Skeletal muscle cell (primary cell): ENCODE measurements at regions not wholly inside any gene's neighbourhood (a gene's known extent, or its start where the extent isn't known, plus 50 kb on each side); places are given as distances from the start of the nearest gene placed in this dataset.

ENCODE experiments used
- DNase-seq: peaks from one replicate; pipeline ENCODE4 v3.0.0-alpha.2; 2010; ENCODE audit warnings: low read depth
- H3K4me3 ChIP-seq: 2 replicates; pipeline ENCODE4 v1.5.1; 2011; ENCODE audit warnings: low read depth, mild to moderate bottlenecking, control low read depth, low read length, moderate library complexity

DNA sequence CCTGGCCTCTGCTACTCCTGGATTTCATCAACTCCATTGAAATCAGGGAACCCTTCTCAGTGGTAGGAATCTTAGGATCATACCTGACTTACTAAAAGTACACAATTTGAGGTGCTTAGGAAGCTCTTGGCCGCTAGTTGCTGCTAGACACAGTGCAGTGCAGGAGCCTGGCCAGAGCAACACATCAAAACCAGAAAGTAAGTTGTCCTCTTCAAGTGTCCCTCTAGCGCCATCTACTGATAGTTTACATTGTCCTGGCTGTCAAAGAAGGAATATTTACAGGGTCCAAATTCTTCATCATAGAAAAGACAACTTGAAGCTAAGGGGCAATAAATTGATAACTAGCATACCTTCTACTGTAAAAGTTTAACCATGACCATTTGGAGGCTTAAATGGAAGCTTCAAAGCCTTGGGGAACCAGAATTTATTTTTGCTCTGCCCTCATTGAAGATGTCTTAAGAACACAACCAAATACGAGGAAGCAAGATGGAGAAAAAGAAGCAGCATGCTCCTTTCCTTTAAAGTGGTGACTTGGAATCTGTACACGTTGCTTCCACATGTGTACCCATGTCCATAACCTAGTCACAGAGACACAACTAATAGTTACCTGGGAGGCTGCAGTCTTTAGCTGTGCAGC lies 889.1 kb upstream of the GCFC2 start:
- DNase-seq: peak; percentile 10
- no peak overlapping the region for H3K4me3 ChIP-seq

DNA sequence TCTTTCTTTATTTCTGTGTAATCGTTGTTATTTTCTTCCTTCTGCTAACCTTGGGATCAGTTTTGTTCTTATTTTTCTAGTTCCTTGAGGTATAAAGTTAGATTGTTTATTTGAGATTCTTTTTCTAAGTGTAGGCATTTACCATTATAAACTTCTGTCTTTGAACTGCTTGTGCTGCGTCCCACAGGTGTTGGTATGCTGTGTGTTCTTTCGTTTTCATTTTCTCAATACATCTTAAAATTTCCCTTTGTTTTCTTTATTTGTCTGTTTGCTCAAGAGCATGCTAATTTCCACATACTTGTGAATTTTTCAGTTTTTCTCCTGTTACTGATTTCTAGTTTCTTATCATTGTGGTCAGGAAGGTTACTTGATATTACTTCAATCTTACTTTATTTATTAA lies 873.8 kb upstream of the GCFC2 start:
- no peak overlapping the region for H3K4me3 ChIP-seq
- DNase-seq: no peak

DNA sequence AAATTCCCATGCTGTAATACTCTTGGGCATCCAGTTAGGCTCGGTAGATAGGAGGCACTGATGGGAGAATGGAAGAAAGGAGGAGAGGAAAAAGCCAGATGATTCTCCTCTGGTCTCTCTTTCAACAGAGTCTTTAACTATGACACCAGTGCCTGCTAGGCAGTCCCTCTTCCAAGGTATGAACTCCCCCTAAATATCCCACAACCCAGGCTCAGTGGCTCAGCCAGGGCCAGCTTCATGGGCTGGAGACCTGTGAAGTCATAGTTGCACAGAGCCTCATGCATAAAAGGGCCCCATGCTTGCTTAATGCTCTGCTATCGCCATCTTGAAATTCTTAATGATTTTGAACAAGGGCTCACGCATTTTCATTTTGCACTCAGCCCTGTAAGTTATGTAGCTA lies 869.2 kb upstream of the GCFC2 start:
- no peak overlapping the region for H3K4me3 ChIP-seq
- DNase-seq: no peak

DNA sequence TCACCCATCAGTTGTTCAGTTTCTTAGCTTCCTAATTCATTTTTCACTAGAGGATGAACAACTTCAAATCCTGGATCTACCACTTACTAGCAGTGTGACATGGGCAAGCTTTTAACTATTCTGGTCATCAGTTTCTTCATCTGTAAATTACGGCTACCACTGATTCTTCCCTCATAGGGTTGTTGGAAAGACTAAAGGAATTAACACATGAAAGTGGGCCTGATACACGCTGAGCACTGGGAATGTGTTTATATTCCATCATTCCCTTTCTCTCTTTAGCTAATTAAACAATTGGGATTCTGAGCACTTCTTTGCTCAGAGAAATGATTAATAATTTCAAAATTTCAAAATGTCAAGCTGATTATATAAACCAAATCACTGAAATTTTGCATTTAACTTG lies 862.3 kb upstream of the GCFC2 start:
- DNase-seq: no peak
- H3K4me3 ChIP-seq: no peak overlapping the region

DNA sequence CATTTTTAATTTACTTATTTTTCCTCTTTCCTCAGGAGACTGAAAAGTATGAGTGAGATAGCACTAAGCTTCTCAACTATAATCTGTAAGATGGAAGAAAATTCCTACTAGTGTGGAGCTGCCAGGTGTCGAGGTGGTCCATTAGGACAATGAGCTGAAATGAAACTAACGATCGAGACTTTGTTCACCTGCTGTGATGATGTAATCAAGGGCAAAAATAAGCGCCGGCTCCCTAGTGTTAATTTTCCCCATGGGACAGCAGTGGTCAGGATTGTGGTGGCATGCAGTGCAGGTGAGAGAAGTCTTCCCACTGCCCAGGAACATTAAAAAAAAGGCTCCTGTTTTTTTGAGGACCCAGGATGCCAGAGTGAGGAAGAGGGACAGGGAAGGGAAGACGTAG lies 859.1 kb upstream of the GCFC2 start:
- no peak overlapping the region for H3K4me3 ChIP-seq
- DNase-seq: no peak

DNA sequence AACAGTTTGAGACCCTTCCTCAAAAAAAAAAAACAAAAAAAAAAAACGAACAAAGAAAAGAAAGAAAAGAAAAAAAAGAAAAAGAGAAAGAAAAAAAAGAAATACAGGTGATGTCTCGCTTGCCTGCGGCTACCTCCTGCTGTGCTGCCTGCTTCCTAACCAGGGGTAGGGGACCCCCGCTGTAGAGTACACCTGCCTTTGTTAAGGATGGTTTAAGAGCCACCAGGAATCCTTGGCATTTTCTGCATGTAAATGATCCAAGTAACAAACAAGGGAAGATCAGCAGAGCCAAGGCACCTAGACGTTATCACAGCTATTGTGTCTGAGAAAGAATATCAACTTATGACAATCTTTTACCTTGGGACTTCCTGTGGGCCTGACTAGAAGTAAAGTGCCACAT lies 856.8 kb upstream of the GCFC2 start:
- no peak for DNase-seq

DNA sequence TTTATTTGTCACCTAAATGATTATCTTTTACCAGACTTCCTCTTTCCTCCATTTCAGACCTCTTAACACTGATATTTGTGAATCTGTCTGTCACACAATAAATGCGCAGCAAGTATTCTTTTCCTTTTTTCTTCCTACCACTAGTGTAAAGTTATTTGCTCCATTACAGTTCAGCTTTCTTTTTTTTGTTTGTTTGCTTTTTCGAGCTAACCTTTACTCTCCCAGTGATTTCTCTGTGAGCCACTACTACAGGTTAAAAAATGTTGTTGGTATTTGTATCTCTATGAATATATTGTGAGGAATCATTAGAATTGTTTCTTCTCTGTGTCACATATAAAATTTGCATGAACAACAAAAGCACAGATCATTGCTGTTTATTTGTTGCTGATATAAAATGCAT lies 854.0 kb upstream of the GCFC2 start:
- H3K4me3 ChIP-seq: no peak overlapping the region

More for the DNA sequence above, 856.8 kb upstream of the GCFC2 start:
- no peak overlapping the region for H3K4me3 ChIP-seq

DNA sequence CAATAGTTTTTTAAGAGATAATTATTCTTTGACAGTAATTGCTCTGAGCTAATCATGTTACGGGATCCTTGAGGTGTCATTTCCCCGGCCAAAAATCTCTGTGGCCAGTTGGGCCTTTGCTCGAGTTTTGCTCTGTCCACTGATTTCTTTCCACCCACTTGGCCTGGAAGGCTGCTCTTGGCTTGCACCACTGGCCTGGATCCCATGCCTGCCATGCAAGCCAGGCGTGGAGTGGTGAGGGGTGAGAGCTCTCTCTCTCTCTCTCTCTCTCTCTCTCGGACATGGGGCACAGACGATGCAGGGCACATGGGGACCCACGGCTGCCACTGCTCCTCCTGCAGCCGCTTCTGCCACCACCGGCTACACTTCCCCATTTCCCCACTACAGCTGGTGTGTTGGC lies 853.0 kb upstream of the GCFC2 start:
- no peak for DNase-seq
- no peak overlapping the region for H3K4me3 ChIP-seq

More for the DNA sequence above, 854.0 kb upstream of the GCFC2 start:
- no peak for DNase-seq

DNA sequence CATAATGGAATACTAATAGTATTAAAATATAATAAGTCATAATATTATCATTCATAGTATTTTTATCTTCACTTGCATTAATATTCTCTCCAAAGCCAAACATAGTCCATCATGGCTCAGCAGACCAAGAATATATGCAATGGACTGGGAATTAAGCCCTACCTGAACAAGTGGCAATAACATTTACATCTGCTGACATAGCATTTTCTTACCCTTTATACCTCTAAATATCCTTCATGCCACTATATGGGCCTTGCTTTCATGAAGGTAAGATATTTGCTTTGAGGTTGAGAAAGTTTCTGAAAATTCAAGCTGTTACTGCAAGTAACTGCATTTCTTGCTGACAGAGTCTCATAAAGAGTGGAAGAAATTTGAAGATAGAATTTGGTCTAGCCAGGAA lies 847.4 kb upstream of the GCFC2 start:
- no peak overlapping the region for H3K4me3 ChIP-seq
- DNase-seq: no peak

DNA sequence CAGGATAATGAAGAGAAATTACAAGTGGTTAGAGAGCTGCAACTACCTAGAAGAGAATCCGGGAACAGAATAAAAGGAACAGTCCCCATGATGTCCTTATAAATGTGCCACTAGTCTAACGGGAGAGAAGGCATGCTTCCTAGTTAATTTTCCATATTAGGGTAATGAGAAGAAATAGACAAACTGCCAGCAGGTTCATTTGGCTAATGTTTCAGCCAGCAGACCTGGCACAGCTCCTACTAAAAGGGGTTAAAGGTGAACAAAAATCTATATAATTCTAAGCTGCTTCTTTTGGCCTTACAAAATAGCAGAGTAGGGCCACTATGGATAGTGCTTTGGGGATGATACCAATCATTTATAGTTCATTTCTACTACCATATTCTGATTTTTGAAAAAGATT lies 845.3 kb upstream of the GCFC2 start:
- no peak overlapping the region for H3K4me3 ChIP-seq
- DNase-seq: no peak

DNA sequence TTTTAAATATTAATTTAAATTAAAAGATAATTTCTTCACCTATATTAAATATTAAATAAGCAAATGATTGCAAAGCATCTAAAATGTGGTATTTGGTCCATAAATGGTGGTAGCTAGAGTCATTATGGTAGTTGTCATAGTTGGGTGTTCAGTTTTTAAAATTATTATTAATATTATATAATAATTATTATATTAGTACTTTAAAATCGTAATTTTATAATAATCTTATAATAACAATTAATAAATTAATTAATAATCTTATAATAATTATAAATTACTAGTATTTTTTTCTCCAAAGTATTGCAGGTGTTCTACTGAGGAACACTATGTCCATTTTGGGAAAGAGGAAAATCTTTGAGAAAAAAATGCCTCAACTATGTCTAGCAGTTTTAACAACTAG lies 835.5 kb upstream of the GCFC2 start:
- H3K4me3 ChIP-seq: no peak overlapping the region
- no peak for DNase-seq

DNA sequence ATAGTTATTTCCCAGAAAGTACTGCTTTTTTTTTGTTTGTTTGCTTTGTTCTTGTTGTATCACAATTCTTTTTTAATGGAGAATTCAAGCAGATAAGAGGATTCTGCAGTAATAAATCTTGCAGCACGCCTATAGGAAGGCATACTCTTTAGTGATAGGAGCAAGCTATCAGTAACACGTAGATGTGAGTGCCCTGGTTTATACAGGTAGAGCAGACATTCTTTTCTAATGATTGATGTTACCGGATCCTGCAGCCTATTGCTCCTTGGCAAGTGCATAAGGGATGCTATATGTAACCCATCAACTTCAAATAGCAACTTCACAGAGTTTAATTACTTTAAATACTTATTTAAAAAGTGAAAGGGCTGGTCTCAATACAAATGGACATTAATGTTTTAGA lies 834.2 kb upstream of the GCFC2 start:
- no peak overlapping the region for H3K4me3 ChIP-seq
- no peak for DNase-seq

DNA sequence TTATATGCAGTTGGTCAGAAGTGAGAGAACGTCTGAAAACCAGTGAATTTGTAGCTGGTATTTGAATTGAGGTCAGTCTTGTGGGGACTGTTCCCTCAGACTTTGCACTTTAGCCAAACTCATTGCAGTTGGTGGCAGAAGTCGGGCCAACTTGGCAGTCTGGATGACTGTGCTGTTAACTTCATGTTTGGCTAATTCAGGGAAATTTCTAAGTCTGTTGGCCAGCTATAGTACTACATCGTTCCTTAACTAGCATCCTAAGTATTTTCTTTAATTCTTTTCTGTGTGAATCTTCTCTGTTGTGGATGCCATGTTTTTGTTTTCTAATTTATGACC lies 806.8 kb upstream of the GCFC2 start:
- no peak for DNase-seq
- no peak overlapping the region for H3K4me3 ChIP-seq

DNA sequence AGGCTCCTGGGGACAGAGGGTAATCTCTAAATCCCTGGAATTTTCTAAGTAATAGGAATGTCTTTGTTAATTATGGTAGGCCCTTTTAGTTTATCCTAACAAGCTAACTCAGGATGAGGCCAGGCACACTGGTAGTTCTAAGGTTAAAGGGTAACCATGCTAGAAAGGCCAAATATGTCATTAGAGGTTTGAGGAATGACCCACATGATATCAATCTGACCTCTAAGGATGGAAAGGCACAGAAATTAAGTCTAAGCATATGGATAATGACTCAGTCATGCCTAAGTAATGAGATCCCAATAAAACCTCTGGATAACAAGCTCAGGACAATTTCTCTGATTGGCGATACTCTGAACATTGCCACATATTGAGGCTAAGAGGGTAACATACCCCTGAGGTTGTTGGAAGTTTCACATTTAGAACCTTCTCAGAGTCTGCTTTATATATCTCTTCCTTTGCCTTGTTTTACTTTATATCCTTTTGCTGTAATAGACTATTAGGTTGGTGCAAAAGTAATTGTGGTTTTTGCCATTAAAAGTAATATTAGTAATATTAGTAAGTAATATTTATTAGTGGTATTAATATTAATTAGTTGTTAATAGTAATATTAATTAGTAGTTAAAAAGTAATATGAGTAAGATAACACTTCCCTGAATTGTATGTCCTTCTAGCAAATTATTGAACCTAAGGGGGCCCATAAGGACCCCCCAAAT lies 806.3 kb upstream of the GCFC2 start:
- no peak for DNase-seq
- H3K4me3 ChIP-seq: no peak overlapping the region

DNA sequence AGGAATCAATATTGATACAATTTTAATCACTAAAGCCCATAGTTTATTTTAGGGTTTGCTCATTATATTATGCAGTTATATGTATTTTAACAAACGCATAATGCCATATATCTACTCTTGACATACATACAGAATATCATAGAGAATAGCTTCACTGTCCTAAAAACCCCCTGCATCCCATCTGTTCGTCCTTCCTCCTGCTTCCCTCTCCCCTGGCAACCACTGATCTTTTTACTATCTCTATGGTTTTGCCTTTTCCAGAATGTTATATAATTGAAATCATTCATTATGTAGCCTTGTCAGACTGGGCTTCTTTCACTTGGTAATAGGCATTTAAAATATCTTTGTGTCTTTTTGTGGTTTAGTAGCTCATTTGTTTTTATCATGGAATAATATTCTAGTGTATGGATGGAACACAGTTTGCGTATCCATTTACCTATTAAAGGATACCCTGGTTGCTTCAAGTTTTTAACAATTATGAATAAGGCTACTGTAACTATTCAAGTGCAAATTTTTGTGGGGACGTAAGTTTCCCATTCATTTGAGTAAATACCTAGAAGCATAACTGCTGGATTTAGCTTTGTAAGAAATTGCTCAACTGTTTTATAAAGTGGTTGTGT lies 801.6 kb upstream of the GCFC2 start:
- DNase-seq: no peak
- no peak overlapping the region for H3K4me3 ChIP-seq

DNA sequence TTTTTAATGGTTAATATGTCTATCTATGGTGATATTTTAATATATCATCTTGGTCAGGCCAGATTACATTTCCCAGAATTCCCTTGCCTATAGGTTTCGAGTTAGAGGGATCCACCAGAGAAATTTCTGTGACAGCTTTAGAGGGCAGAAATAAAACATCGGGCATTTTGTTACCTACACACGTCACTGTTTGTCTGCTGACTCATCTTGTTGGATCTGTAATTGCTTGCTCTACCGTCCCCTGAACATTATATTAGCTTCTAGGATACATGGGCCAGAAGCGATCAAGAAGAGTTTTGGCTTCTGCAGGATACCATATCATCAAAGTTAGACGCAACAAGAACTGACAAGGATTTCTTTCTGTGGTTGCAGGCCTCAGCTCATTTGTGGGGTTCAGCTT lies 795.8 kb upstream of the GCFC2 start:
- no peak overlapping the region for H3K4me3 ChIP-seq
- no peak for DNase-seq

DNA sequence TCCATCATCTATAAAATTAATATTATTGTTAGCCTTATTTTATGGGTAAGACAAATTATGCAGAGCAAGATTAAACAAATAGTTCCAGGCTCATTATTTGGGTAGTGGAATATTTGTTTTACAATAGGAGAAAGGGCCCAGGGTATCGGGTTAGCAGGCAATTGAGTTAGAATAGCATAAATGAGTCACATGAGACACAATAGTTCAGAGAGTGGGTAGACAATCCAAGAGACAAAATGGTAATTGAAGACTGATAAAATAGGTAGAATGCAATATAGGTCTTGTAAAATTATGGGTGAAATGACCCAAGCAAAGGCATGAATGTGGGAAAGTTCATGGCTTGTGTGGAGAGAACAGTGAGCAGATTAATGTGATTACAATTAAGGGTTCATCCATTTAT lies 790.9 kb upstream of the GCFC2 start:
- DNase-seq: no peak
- H3K4me3 ChIP-seq: no peak overlapping the region

DNA sequence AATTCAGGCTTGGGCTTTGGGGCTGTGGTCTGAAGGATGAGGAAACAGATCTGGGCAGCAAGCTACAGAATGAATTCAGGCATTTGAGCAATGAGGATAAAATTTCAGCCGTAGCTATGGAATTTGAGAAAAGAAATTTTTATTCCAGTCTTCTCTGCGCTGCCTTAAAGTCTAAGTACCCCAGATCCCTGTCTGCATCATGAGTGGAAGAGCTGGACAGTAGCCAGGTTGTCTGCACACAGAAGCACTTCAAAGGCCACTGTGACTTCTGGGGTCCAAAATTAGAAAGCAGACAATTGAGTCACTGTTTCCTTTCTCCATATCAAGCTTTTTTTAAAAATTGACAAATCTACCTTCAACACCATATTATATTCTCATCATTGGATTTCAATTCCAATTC lies 787.6 kb upstream of the GCFC2 start:
- DNase-seq: no peak
- H3K4me3 ChIP-seq: no peak overlapping the region

DNA sequence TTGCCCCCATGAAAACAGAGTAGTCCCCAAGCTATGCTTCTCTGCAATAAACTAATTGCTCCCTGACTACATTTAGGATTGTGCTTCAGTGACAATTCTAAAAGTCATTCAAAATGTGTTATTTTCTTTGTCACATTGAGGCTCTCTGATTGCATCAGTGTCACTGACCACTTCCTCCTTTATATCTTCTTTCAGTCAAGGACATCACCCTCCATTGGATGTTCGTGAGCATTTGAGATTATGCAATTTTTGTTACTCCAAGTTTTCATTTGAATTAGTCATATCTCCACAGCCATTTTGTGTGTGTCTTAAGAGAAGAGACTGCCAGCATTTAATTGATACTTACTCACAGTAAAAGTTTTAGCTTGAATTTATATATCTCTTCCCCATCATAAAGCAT lies 780.8 kb upstream of the GCFC2 start:
- DNase-seq: no peak
- H3K4me3 ChIP-seq: no peak overlapping the region

DNA sequence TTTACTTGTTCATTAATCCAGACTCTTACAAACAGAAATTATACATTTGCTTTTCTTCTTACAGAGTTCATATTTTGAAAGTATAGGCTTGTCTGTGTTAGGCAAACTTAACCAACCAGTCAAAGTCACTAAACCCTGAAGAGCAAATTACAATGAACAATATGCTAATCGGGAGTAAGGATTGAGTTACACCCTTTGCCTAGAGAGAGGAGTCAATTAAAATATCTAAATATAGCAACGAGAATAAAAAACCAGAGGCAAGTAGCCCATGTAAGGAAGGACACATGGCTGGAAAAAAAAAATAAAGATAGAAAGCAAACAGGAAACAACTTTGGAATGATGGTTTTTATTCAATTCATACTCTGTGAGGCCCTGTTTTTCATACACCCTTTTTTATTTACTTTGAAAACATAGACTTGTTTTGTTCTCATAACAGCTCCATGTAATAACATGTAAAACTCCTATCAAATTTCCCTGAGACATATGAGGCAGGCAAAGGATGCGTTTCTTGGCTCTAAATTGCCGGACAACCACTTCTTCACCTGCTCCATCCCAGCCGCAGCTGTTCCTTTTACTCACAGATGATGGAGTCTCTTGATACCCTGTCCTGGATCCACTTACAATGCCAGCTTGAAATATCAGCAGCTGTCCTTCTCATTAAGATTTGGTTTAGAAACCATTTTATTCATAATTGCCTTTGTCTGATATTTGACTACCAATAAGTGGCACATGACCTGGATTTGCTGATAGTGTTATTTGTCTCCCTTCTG lies 767.7 kb upstream of the GCFC2 start:
- no peak for DNase-seq
- H3K4me3 ChIP-seq: no peak overlapping the region

DNA sequence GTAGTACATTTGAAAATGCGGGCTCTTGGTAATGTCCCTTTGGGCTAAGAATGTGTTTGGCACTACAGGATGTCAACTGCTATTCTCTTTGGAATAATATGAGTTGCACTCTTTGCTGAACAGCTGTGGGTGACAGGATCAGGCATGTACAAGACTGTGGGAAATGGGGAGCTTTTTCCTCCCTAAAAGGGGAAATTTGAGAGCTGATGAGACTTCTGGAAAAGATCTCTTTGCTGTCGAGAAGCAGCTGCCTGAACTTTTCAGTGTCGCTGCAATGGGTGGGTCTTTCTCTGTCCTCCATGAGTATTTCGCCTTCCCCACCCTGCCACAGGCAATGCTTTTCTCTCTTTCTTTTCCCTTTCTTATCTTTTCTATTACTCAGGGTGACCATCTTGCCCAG lies 762.2 kb upstream of the GCFC2 start:
- H3K4me3 ChIP-seq: no peak overlapping the region

More for the DNA sequence above, 762.2 kb upstream of the GCFC2 start:
- DNase-seq: no peak
